ENCODE measurements at regions not wholly inside any gene's neighbourhood (a gene's known extent, or its start where the extent isn't known, plus 50 kb on each side); places are given as distances from the start of the nearest gene placed in this dataset.

GRCh38 chr10:57017356-57018037 lies 656.4 kb upstream of the ZWINT start:
- Histone ChIP-seq H3K9me3 (ENCODE audit: control insufficient read depth, insufficient read depth, low read length) (peaks cover 29% of the 10 kb centered on the region), H3K27me3 (ENCODE audit: control insufficient read depth, insufficient read depth, low read length) (no peaks in the 10 kb centered on the region), H3K4me3 (ENCODE audit: low read length) (no peak overlapping the region), H3K4me1 (ENCODE audit: control insufficient read depth, insufficient read depth, low read length) (no peaks in the 10 kb centered on the region), H3K36me3 (ENCODE audit: control insufficient read depth, insufficient read depth, low read length) (no peaks in the 10 kb centered on the region), H3K27ac (ENCODE audit: low read length) (no peak overlapping the region)
- ATAC-seq (no peak), DNase-seq (no peak)
- Mint-ChIP-seq H3K27ac (no peak overlapping the region), H3K9me3 (peaks cover 10 to 19% of the 10 kb centered on the region in 2 donors), H3K4me1 (no peaks in the 10 kb centered on the region), H3K27me3 (ENCODE audit: low read depth in 2 of 2) (no peaks in the 10 kb centered on the region), H3K36me3 (no peaks in the 10 kb centered on the region), H3K4me3 (no peak overlapping the region)
- TF ChIP-seq CTCF (IDR thresholded peaks at IDR 0.05): no peak
- intact Hi-C loops (cut with micrococcal nuclease): no loop called here
- WGBS (ENCODE audit: insufficient coverage): 76% methylated on average over 7 of the region's 7 CpGs

GRCh38 chr10:57015595-57016318 lies 654.7 kb upstream of the ZWINT start:
- no peaks in the 10 kb centered on the region for H3K4me1 Mint-ChIP-seq
- H3K9me3 Mint-ChIP-seq: peaks cover 8 to 19% of the 10 kb centered on the region in 2 donors
- DNase-seq: no peak
- 90% methylated on average over 13 of the region's 13 CpGs for WGBS (ENCODE audit: insufficient coverage)
- no peaks in the 10 kb centered on the region for H3K27me3 ChIP-seq (ENCODE audit: control insufficient read depth, insufficient read depth, low read length)
- H3K4me3 ChIP-seq (ENCODE audit: low read length): no peak overlapping the region
- H3K9me3 ChIP-seq (ENCODE audit: control insufficient read depth, insufficient read depth, low read length): peaks cover 29% of the 10 kb centered on the region
- TF ChIP-seq CTCF (IDR thresholded peaks at IDR 0.05): no peak
- H3K27ac ChIP-seq (ENCODE audit: low read length): no peak overlapping the region
- intact Hi-C loops (cut with micrococcal nuclease): no loop called here
- H3K27ac Mint-ChIP-seq: no peak overlapping the region
- no peaks in the 10 kb centered on the region for H3K27me3 Mint-ChIP-seq (ENCODE audit: low read depth in 2 of 2)
- ATAC-seq: no peak
- H3K4me1 ChIP-seq (ENCODE audit: control insufficient read depth, insufficient read depth, low read length): no peaks in the 10 kb centered on the region
- H3K36me3 ChIP-seq (ENCODE audit: control insufficient read depth, insufficient read depth, low read length): no peaks in the 10 kb centered on the region
- H3K36me3 Mint-ChIP-seq: no peaks in the 10 kb centered on the region
- no peak overlapping the region for H3K4me3 Mint-ChIP-seq

GRCh38 chr10:57015187-57015586 lies 654.1 kb upstream of the ZWINT start:
- Histone ChIP-seq H3K4me3 (ENCODE audit: low read length) (no peak overlapping the region), H3K9me3 (ENCODE audit: control insufficient read depth, insufficient read depth, low read length) (peaks cover 29% of the 10 kb centered on the region), H3K27ac (ENCODE audit: low read length) (no peak overlapping the region), H3K27me3 (ENCODE audit: control insufficient read depth, insufficient read depth, low read length) (no peaks in the 10 kb centered on the region), H3K4me1 (ENCODE audit: control insufficient read depth, insufficient read depth, low read length) (no peaks in the 10 kb centered on the region), H3K36me3 (ENCODE audit: control insufficient read depth, insufficient read depth, low read length) (no peaks in the 10 kb centered on the region)
- ATAC-seq (no peak), DNase-seq (no peak)
- peaks cover 8 to 20% of the 10 kb centered on the region in 2 donors for H3K9me3 Mint-ChIP-seq
- no peak overlapping the region for H3K27ac Mint-ChIP-seq
- no peaks in the 10 kb centered on the region for H3K27me3 Mint-ChIP-seq (ENCODE audit: low read depth in 2 of 2)
- no peak for TF ChIP-seq CTCF (IDR thresholded peaks at IDR 0.05)
- H3K4me1 Mint-ChIP-seq: no peaks in the 10 kb centered on the region
- intact Hi-C loops (cut with micrococcal nuclease): no loop called here
- 78% methylated on average over 8 of the region's 8 CpGs for WGBS (ENCODE audit: insufficient coverage)
- H3K36me3 Mint-ChIP-seq: no peaks in the 10 kb centered on the region
- no peak overlapping the region for H3K4me3 Mint-ChIP-seq
